Right renal pelvis (tissue), 4 donors: ENCODE measurements at regions not wholly inside any gene's neighbourhood (a gene's known extent, or its start where the extent isn't known, plus 50 kb on each side); places are given as distances from the start of the nearest gene placed in this dataset.
"Not testable (repeated sequence)": the region's sequence is repeated elsewhere in the genome, so short reads cannot be mapped to it uniquely, and the experiment has no call there.

Experiments used
- DNase-seq, 4 donors: peaks; one replicate each; pipeline ENCODE4 v3.0.0-alpha.2; 2013; ENCODE audit warnings: low read depth in 4 of 4, low spot score in 3 of 4, missing footprints in 1 of 4

DNA sequence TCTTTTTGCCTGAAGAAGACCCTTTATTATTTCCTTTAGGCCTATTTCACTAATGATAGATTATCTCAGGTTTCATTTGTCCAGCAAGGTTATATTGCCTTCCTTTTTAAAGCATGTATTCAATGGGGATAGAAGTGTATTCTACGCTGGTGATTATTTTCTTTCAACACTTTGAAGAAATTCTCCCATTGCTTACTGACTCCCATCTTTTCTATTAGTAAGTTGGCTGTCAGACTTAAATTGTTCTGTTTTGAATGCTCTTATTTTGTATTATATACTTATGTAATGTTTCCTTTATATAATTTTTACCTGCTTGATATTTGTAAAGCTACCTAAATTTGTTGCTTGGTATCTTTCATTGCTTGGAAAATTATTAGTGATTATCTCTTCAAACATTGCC lies 445.1 kb upstream of the RASGRP1 start:
- no peak for DNase-seq

DNA sequence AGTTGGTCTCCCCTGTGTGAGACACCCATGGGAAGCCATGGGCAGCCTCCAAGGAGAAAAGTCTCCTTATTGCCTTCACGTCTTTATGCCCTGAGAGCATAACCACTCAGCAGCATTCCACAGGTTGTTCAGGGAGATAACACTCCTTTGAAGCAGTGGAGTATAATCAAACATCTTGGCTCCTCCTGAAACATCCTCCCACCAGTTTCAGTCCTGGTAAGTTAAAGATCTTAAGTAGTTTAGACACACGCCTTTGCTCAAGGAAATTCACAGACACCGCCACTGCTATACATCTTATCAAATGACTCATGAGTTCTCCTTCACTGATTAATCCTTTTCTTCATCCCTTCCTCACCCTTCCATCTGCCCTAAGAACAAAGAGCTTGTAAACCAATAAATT lies 446.5 kb upstream of the RASGRP1 start:
- not testable (repeated sequence) for DNase-seq

GRCh38 chr15:39013262-39013661 lies 448.6 kb upstream of the RASGRP1 start:
- no peak for DNase-seq

- no peak for DNase-seq
Observed at GRCh38 chr15:39014682-39015081, 450.1 kb upstream of the RASGRP1 start.

GRCh38 chr15:39016706-39017105 lies 452.1 kb upstream of the RASGRP1 start:
- no peak for DNase-seq

DNA sequence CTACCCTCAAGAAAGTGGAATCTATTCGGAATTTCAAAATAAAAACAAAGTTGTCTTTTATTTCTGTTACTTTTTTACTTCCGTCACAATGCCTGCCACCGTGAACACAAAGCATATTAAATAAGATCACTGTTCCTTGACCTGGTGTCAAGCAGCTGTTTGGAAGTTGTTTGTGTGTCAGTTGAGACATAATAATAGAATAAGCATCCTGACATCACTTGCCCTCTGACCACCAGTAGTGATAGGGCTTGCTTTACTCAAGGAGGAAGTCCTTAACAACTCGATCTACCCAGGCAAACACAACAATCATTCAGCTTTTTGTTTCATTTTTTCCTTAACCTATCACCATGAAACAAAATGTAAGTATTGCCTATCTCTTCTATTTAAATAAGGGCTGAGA lies 454.4 kb upstream of the RASGRP1 start:
- DNase-seq = no peak

DNA sequence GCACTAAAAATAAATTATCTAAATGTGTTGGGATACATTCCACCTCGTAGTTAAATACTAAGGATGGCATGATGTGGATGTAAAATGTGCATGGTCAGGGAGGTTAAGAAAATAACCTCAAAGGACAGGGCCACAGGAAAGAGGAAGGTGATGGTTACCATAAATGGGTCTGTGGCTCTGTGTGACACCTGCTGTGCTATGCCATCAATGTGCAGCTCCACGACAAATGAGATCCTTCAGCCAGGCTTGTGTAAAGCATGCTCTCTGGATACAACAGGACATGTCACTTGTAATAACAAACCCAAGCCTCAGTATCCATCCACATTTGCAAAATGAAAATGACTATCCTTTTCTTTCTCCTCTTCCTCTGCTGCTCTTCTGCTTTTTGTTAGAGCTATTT lies 456.7 kb upstream of the RASGRP1 start:
- no peak for DNase-seq

DNA sequence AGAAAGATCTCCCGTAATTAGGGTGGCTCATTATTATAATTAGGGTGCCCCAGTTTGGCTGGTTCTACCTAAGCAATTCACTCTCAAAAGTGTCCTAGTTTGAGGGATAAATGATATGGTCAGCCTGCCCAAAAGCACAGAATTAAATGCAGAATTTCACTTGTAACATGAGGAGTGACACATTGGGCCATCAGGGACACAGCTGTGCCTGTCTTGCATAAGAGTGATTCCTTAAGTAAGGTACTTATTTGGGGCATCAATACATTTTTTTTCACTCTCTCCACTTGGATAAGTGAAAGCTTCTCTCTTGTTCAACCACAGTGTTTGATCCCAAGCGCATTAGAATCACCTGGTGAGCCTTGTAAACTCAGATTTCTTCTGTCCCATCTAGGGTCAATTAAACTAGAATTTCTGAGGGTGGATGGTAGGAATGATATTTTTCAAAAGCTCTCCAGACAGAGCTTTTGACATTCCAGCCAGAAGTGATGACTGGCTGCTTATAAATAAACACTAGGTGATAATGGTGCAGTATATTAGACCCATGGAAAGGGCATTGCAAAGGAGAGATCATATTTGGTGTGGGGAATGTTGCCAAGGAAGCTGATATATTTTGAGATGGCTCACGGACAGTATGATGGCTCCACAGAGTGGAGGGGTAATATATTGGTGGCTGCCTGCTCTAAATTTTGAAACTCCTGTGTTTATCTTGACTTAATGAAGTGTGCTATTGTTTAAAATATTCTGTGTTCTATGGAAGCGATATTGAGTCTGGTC lies 458.1 kb upstream of the RASGRP1 start:
- DNase-seq = no peak

DNA sequence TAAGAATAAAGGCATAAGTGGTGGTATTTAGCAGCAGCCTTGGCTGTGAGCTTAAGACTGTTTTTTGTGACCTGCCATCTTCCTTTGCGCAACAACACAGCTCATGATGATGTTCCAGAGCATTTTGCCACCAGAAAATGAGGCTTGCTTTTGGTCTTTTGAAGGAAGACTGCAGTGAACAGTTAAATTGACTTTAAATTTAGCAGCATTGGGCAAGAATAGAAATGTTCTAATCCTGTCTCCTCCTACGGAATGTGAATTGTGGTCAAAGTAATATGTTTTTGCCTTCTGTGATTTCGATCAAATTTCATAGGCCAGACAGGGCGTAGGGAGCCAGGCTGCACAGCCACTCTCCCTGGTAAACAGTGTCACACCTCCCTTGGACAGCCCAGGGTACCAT lies 460.7 kb upstream of the RASGRP1 start:
- DNase-seq = no peak

DNA sequence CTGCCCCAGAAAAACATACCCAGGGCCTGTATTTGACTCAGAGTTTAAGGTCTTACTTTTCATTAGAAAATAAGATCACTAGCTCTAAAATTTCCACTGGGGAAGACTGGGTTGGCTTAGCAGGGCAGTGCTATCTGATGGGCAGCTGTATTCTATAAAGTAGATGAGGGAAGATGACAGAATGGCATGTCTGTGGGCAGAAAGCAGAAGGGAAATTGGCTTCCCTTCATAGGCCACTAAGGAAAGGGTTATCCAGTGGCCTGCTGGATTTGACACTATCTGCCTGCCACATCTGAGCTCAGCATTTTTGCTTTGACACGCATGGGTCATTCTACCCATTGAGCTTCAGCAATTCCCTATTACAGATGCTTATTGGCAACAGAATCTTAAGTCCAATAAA lies 461.3 kb upstream of the RASGRP1 start:
- no peak for DNase-seq

GRCh38 chr15:39028069-39028468 lies 463.5 kb upstream of the RASGRP1 start:
- DNase-seq = no peak

GRCh38 chr15:39029741-39030140 lies 465.1 kb upstream of the RASGRP1 start:
- DNase-seq = no peak

DNA sequence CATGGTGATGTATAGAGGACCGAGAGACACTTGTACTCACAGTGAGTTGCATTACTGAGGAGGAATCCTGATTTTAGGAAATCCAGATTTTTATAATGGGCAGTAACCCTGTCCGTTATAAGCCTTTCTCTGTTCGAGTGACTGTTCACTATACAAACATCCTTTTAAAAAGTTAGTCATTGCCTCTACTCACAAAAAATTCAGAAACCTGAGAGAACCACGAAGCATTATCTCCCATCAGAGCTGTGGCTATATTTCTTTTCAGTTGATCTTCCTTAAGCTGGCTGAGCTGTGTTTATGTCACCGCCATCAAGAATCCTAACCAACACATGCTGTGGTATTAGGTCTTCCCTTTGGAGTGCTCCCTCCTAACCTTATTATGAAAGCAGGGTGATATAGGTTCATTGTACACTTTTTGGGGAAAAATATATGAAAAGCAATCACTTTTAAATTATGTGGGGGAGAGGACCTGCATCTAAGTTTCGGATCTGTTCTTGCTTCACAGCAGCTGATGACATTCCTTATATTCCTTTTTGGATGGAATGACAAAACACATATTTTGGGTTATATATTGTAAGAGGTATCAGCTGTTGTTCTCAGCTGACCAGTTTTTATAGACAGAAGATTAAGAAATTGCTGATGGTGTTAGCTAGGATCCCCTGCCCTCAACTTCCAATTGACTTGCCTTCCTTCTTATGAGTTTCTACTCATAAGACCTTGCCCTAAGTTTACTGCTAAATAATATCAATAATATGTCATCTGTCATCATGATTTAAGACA lies 465.9 kb upstream of the RASGRP1 start:
- DNase-seq = no peak

GRCh38 chr15:39031596-39031995 lies 467.0 kb upstream of the RASGRP1 start:
- no peak for DNase-seq

DNA sequence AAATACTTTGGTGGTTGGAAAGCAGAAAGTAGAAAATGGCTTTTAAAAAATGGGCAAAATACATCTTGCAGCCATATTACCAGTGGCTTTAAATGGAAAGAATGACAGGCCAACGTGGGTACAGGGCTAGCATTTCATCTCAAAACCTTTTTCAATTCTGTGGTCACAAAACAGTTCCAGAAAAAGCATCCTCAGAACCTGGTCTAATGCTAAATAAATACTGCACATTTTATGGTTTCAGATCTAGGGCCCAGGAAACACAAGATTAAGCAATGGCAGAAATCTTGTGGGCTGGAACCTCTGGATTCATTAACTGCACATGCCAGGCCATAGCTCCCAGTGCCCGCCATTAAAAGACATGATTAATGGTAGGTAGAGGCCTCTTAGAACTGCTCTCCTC lies 470.2 kb upstream of the RASGRP1 start:
- DNase-seq = no peak

DNA sequence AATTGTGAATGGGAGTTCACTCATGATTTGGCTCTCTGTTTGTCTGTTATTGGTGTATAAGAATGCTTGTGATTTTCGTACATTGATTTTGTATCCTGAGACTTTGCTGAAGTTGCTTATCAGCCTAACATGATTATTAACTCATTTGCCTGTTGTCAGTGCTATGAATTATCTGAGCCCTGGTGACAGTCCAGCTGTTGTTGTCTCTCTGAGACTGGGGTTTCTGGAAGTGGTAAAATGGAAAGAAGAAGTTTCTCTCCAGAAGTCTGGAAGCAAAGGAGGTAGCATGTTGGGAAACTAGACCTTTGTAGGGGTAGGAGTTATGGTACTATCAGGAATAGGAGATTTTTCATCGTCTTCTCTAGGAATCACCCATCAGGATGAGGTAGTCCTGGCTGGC lies 473.0 kb upstream of the RASGRP1 start:
- DNase-seq = not testable (repeated sequence)

GRCh38 chr15:39040861-39041260 lies 476.2 kb upstream of the RASGRP1 start:
- no peak for DNase-seq

- no peak for DNase-seq
Observed at GRCh38 chr15:39041979-39042495, 477.4 kb upstream of the RASGRP1 start.

DNA sequence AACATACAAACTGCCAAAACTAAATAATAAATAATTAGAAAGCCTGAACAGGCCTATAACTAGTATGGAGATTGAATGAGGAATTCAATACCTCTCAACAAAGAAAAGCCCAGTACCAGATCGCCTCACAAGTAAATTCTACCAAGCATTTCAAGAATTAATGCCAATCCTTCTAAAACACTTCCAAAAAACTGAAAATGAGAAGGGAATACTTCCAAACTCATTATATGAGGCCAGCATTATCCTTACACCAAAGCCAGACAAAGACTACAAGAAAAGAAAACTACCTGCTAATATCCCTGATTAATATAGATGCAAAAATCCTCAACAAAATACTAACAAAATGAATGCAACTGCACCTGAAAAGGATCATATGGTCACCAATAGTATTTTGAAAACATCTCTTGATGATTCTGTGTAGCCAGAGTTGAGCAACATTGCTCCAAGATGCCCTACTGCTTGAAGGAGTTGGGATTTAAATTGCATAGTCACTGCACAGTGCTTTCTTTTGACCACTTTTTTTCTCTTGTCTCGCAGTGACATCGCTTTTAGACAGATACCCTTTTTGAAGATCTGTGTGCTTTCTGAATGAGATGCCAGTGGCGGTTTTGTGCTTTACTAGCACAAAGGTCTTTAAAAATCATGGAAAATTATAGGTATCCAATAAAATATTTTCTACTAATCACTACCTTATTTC lies 487.2 kb upstream of the RASGRP1 start:
- no peak for DNase-seq

GRCh38 chr15:39052323-39052705 lies 487.7 kb upstream of the RASGRP1 start:
- DNase-seq = no peak

DNA sequence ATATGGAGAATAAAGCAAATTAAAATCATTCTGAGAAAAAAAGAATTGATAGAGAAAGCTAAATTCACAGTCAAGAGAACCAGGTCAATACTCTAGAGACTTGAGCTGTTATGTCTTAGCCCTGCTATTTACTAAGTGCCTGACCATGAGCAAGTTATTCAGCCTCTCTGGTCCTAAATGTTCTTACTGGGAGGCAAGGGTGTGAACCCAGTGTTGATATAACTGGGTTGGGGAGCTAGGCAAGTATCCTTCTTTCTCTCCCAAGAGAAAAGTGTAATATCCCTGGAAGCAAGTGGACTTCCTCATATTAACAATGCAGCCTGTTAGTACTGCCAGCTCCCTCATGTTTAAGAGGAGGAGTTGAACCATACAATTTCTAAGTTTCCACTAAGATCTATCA lies 488.9 kb upstream of the RASGRP1 start:
- no peak for DNase-seq
